HG03045 (cell line): ENCODE measurements at regions not wholly inside any gene's neighbourhood (a gene's known extent, or its start where the extent isn't known, plus 50 kb on each side); places are given as distances from the start of the nearest gene placed in this dataset.
A peak's percentile ranks its signal among the peaks of the same experiment; 100 is the strongest.

ENCODE experiments used
- ATAC-seq: cut with Tn5 transposase; IDR thresholded peaks from one replicate; pipeline ENCODE4 v1.9.1; 2021; ENCODE audit warnings: mild to moderate bottlenecking, moderate library complexity; ENCODE audit not compliant: unreplicated experiment

- no peak for ATAC-seq
These were observed 265.5 kb upstream of the ADAMTSL1 start for GRCh38 chr9:18208166-18209059.

GRCh38 chr9:18215626-18216025, 258.3 kb upstream of the ADAMTSL1 start:
- ATAC-seq, result no peak

DNA sequence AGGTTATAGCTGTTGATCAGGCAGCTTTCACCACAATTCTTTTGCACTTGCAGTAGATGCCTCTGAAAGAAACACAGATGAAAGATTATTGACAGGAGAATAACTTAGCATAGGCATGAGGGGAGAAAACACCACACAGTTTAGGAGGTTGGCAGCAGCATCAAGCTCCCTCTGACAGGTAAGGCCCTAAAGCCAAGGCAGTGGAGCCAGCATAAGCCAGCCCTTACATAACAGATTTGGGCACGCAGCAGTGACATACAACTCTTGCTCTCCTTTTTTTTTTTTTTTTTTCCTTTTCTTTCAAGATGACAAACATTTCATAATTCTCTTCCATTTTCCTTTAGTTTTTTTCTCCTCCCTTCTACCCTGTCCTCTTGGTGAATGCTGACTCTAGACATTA, 257.6 kb upstream of the ADAMTSL1 start:
- ATAC-seq, result no peak

DNA sequence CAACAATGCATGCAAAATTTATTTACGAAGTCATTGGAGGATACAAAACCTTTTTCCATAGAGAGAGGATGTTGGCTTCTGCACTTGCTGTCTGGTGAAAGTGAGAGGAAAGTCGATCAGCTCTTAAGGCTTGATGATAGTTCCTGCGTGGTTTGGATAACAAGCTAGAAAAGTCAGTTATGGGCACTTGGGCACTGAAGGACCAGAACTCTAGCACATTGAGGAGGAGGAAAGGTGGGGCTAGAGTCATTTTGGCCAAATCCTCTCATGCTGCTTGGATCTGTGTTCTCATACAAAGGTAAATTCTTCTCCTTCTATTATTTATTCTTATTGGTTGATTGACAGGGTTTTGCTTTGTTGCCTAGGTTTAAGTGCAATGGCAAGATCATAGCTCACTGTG, 245.9 kb upstream of the ADAMTSL1 start:
- no peak for ATAC-seq

DNA sequence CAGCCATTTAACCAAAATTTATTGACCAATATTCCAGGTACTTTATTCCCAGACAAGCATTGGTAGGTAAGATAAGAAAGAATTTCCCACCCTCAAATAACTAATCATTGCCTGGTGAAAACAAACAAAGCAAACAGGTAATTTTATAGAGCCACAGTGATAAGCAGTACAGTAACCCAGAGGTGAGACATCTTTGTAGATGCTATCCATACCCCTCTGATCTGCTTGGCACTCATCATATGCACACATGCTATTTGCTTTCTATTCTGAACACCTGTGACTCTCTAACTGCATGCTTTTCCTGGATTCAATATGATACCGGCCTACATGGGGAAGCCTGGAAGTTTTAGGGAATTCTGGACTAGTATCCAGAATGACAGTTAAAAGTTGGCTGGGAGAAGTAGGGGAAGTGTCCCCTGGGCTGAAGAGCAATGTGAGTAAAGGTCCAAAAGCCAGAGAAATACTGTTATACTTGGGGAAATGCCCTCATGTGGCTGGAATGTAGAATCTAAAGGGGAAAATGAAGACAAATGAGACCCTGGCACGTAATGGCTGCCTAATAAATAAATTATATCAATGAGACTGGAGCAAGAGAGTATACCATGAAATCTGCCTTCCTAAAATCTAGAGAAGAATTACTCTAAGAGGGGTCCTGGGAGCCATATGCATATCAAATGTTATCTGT, 243.8 kb upstream of the ADAMTSL1 start:
- ATAC-seq, result no peak

DNA sequence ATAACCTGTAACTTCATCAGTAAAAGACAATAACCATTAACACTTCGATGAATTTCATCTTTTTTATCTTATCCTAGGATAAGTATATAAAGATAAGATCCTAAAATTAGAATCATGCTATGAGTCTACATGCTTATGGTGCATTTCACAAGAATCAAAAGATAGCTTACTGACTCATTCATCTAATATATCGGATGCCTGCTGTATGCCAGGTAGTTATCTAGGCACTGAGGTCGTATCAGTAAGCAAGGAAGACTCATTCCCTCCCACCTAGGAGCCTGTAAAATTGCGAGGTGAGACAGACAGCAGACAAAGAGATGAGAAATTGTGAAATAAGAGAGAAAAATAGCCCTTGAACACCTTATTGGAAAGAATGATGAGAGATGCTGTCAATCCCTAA, 240.6 kb upstream of the ADAMTSL1 start:
- no peak for ATAC-seq

GRCh38 chr9:18233776-18234445, 240.0 kb upstream of the ADAMTSL1 start:
- ATAC-seq, result no peak

- ATAC-seq, result no peak
These were observed 238.6 kb upstream of the ADAMTSL1 start for GRCh38 chr9:18235181-18235908.

DNA sequence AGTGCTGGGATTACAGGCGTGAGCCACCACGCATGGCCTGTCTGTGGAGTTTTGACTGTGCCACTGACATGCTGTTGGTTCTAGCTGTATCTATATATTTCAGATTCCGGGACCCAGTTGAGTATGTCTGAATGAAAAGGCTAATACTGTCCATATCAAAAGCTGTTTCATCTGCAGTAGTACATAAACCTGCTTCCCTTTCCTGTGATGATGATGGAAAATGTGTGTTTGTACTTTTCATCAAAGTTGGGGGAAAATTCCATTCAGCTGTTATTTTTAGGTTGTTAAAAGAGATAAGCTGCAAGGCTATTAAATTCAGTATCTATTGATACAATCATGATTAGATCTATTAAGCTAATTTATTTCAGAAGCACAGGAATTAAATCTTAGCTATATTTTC, 237.6 kb upstream of the ADAMTSL1 start:
- ATAC-seq, result no peak

- ATAC-seq, result no peak
These were observed 236.2 kb upstream of the ADAMTSL1 start for GRCh38 chr9:18237776-18238175.

GRCh38 chr9:18238254-18238653, 235.7 kb upstream of the ADAMTSL1 start:
- no peak for ATAC-seq

- no peak for ATAC-seq
These were observed 235.1 kb upstream of the ADAMTSL1 start for GRCh38 chr9:18238752-18239447.

DNA sequence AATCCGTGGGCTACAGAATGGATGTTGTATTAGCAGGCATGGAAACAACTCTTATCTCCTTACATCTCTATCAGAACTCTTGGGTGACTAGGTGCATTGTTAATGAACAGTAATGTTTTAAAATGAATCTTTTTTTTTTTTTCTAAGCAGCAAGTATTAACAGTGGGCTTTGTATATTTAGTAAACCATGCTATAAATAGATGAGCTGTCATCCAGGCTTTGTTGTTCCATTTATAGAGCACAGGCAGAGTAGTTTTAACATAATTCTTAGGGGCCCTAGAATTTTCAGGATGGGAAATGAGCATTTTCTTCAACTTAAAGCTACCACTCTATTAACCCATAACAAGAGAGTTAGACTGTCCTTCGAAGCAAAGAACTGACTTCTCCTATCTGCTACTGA, 233.7 kb upstream of the ADAMTSL1 start:
- no peak for ATAC-seq

- no peak for ATAC-seq
These were observed 228.0 kb upstream of the ADAMTSL1 start for GRCh38 chr9:18245911-18246310.

- no peak for ATAC-seq
These were observed 223.9 kb upstream of the ADAMTSL1 start for GRCh38 chr9:18250053-18250452.

GRCh38 chr9:18253950-18254349, 220.0 kb upstream of the ADAMTSL1 start:
- no peak for ATAC-seq

DNA sequence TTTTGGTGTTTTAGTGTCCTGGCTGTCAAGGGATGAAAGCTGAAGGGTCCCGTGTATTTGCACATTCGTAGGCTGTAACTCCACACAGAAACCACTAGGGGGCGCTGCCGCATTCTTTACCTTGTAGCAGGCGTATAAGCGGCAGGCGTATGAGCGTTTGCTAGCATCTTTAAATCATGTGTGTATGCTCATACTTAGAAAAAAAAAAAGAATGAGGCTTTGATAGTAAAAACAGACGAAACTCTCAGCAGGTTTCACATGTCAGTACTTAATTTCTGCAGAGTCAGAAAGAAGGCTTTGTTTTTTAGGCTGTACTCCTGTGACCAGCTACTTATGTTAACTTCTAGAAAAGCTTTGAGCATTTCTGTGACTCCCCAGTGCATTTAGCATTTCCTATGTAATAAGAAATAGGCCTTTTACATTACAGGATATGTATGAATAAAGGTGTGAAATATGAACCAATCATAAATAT, 218.8 kb upstream of the ADAMTSL1 start:
- ATAC-seq, result peak; percentile 88

DNA sequence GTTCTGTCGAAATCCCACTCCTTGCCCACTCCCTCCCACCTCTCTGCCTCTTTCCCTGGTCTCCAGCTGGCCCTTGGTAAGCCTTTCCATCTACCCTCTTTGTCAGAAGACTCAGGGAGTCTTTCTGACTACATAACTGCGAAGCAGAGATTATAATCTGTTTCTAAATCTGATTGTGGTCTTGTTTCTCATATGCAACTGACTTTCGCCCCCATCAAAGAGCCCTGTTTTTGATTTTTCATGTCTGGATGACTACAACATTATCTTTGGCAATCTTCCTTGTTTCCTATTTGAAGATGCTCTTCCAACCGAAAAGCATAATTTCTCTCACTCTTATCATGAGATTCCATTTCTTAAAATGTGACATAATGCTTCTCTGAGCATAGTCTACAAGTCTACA, 218.2 kb upstream of the ADAMTSL1 start:
- ATAC-seq, result no peak

GRCh38 chr9:18256568-18256967, 217.4 kb upstream of the ADAMTSL1 start:
- no peak for ATAC-seq

DNA sequence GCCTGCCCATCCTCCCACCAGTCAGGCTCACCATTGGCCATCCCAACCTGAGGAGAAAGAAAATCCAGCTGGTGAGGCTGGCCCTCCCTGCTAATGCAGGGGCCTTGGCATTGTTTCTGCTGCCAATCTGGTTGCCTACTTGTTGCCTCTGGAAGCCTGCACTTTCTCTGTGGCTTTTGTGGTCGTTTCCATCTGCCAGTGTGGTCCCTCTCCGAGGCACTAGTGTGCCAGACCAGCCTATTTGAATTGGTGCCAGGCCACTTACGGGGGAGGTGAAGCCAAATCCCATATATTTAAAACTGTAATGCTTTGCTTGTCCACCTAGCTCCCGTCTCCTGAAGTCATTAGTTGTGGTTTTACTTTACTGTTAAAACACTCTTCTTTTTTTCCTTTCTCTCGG, 213.4 kb upstream of the ADAMTSL1 start:
- ATAC-seq, result no peak
